KMS-11 (cell line): ENCODE measurements at regions not wholly inside any gene's neighbourhood (a gene's known extent, or its start where the extent isn't known, plus 50 kb on each side); places are given as distances from the start of the nearest gene placed in this dataset.

Experiments used
- H2AFZ ChIP-seq: fragments of 200-600 bp; sonication (generic); 2 replicates; pipeline ENCODE4 v1.6.1; 2016; ENCODE audit warnings: antibody characterized with exemption, mixed run types, low read depth
- H3K27ac ChIP-seq: fragments of 200-600 bp; sonication (generic); 2 replicates; pipeline ENCODE4 v1.6.1; 2016; ENCODE audit warnings: mild to moderate bottlenecking, mixed run types
- H3K27me3 ChIP-seq: fragments of 200-600 bp; sonication (generic); 2 replicates; pipeline ENCODE4 v1.6.1; 2017; ENCODE audit warnings: mild to moderate bottlenecking, low read depth, mixed run types, moderate library complexity; ENCODE audit not compliant: insufficient read depth
- H3K36me3 ChIP-seq: fragments of 200-600 bp; sonication (generic); 2 replicates; pipeline ENCODE4 v1.6.1; 2017; ENCODE audit warnings: mild to moderate bottlenecking, mixed run types; ENCODE audit not compliant: insufficient read depth
- H3K4me1 ChIP-seq: fragments of 200-600 bp; sonication (generic); 2 replicates; pipeline ENCODE4 v1.6.1; 2016; ENCODE audit warnings: mild to moderate bottlenecking, low read depth, mixed run types; ENCODE audit not compliant: poor library complexity, severe bottlenecking
- H3K4me2 ChIP-seq: fragments of 200-600 bp; sonication (generic); 2 replicates; pipeline ENCODE4 v1.7.0; 2016; ENCODE audit warnings: mild to moderate bottlenecking, mixed run types
- H3K4me3 ChIP-seq: fragments of 200-600 bp; sonication (generic); IDR thresholded peaks from 2 replicates; pipeline ENCODE4 v1.6.1; 2017; ENCODE audit warnings: low read depth, low read length, mixed read lengths; ENCODE audit not compliant: insufficient read depth
- H3K79me2 ChIP-seq: fragments of 200-600 bp; sonication (generic); 2 replicates; pipeline ENCODE4 v1.6.1; 2016; ENCODE audit warnings: low read depth, mixed run types; ENCODE audit not compliant: insufficient read depth
- H3K9ac ChIP-seq: fragments of 200-600 bp; sonication (generic); 2 replicates; pipeline ENCODE4 v1.6.1; 2016; ENCODE audit warnings: mild to moderate bottlenecking, mixed run types
- H4K20me1 ChIP-seq: fragments of 200-600 bp; sonication (generic); 2 replicates; pipeline ENCODE4 v1.6.1; 2016; ENCODE audit warnings: mild to moderate bottlenecking, mixed run types; ENCODE audit not compliant: insufficient read depth
- CTCF ChIP-seq: fragments of 200-600 bp; sonication (generic); conservative IDR thresholded peaks from 2 replicates; pipeline ENCODE4 v1.6.1; 2017; ENCODE audit warnings: low read depth, mild to moderate bottlenecking, antibody characterized with exemption, low read length, moderate library complexity, mixed read lengths

GRCh38 chr14:36014236-36014635, 162.3 kb downstream of the PTCSC3 start:
- no peaks in the 10 kb centered on the region for H4K20me1 ChIP-seq
- no peak for TF ChIP-seq CTCF
- H3K27me3 ChIP-seq: no peaks in the 10 kb centered on the region
- H3K4me1 ChIP-seq: no peaks in the 10 kb centered on the region
- no peaks in the 10 kb centered on the region for H3K36me3 ChIP-seq
- no peak overlapping the region for H3K4me3 ChIP-seq
- H3K4me2 ChIP-seq: no peak overlapping the region
- no peak overlapping the region for H2AFZ ChIP-seq
- no peaks in the 10 kb centered on the region for H3K79me2 ChIP-seq
- no peak overlapping the region for H3K27ac ChIP-seq
- H3K9ac ChIP-seq: no peak overlapping the region

- Histone ChIP-seq H3K4me1 (no peaks in the 10 kb centered on the region), H3K9ac (no peak overlapping the region), H3K79me2 (no peaks in the 10 kb centered on the region), H3K27ac (no peak overlapping the region), H3K36me3 (no peaks in the 10 kb centered on the region), H3K4me2 (no peak overlapping the region), H4K20me1 (no peaks in the 10 kb centered on the region), H2AFZ (no peak overlapping the region), H3K27me3 (no peaks in the 10 kb centered on the region), H3K4me3 (no peak overlapping the region)
- TF ChIP-seq CTCF: no peak
Observed at GRCh38 chr14:36013483-36013882, 163.0 kb downstream of the PTCSC3 start.

- no peaks in the 10 kb centered on the region for H4K20me1 ChIP-seq
- no peaks in the 10 kb centered on the region for H3K36me3 ChIP-seq
- H3K27ac ChIP-seq: no peak overlapping the region
- H2AFZ ChIP-seq: no peak overlapping the region
- no peaks in the 10 kb centered on the region for H3K4me1 ChIP-seq
- H3K9ac ChIP-seq: no peak overlapping the region
- no peak overlapping the region for H3K4me2 ChIP-seq
- H3K4me3 ChIP-seq: no peak overlapping the region
- no peak for TF ChIP-seq CTCF
- no peaks in the 10 kb centered on the region for H3K27me3 ChIP-seq
- no peaks in the 10 kb centered on the region for H3K79me2 ChIP-seq
Observed at GRCh38 chr14:36012621-36013020, 163.9 kb downstream of the PTCSC3 start.

GRCh38 chr14:36009643-36010042, 166.9 kb downstream of the PTCSC3 start:
- no peak overlapping the region for H3K4me2 ChIP-seq
- no peaks in the 10 kb centered on the region for H3K36me3 ChIP-seq
- no peak overlapping the region for H3K27ac ChIP-seq

More at GRCh38 chr14:36009643-36010042, 166.9 kb downstream of the PTCSC3 start:
- H3K27me3 ChIP-seq: no peaks in the 10 kb centered on the region
- H2AFZ ChIP-seq: no peak overlapping the region
- no peaks in the 10 kb centered on the region for H4K20me1 ChIP-seq
- H3K9ac ChIP-seq: no peak overlapping the region
- no peaks in the 10 kb centered on the region for H3K79me2 ChIP-seq
- no peak overlapping the region for H3K4me3 ChIP-seq
- no peak for TF ChIP-seq CTCF
- no peaks in the 10 kb centered on the region for H3K4me1 ChIP-seq
